ENCODE measurements at regions not wholly inside any gene's neighbourhood (a gene's known extent, or its start where the extent isn't known, plus 50 kb on each side); places are given as distances from the start of the nearest gene placed in this dataset.

- DNase-seq: no peak
- Mint-ChIP-seq H3K4me1 (ENCODE audit: low read depth) (no peaks in the 10 kb centered on the region), H3K9me3 (peaks cover 44% of the 10 kb centered on the region), H3K4me3 (no peak overlapping the region), H3K27me3 (ENCODE audit: insufficient read depth) (no peaks in the 10 kb centered on the region), H3K36me3 (ENCODE audit: low read depth) (no peaks in the 10 kb centered on the region), H3K27ac (no peak overlapping the region)
- TF ChIP-seq CTCF (IDR thresholded peaks at IDR 0.05): no peak
Measured at GRCh38 chr14:44405011-44405486, 102.0 kb downstream of the FSCB start.

- H3K4me1 Mint-ChIP-seq (ENCODE audit: low read depth): no peaks in the 10 kb centered on the region
- no peak overlapping the region for H3K4me3 Mint-ChIP-seq
- TF ChIP-seq CTCF (IDR thresholded peaks at IDR 0.05): no peak
- no peaks in the 10 kb centered on the region for H3K27me3 Mint-ChIP-seq (ENCODE audit: insufficient read depth)
- no peak for DNase-seq
- H3K9me3 Mint-ChIP-seq: peaks cover 44% of the 10 kb centered on the region
- no peaks in the 10 kb centered on the region for H3K36me3 Mint-ChIP-seq (ENCODE audit: low read depth)
- H3K27ac Mint-ChIP-seq: no peak overlapping the region
Measured at GRCh38 chr14:44404599-44404998, 102.5 kb downstream of the FSCB start.

GRCh38 chr14:44404036-44404435, 103.0 kb downstream of the FSCB start:
- Mint-ChIP-seq H3K4me1 (ENCODE audit: low read depth) (no peaks in the 10 kb centered on the region), H3K9me3 (peaks cover 44% of the 10 kb centered on the region), H3K27ac (no peak overlapping the region), H3K27me3 (ENCODE audit: insufficient read depth) (no peaks in the 10 kb centered on the region), H3K4me3 (no peak overlapping the region), H3K36me3 (ENCODE audit: low read depth) (no peaks in the 10 kb centered on the region)
- no peak for DNase-seq
- no peak for TF ChIP-seq CTCF (IDR thresholded peaks at IDR 0.05)

- DNase-seq: no peak
- Mint-ChIP-seq H3K27ac (no peak overlapping the region), H3K36me3 (ENCODE audit: low read depth) (no peaks in the 10 kb centered on the region), H3K27me3 (ENCODE audit: insufficient read depth) (no peaks in the 10 kb centered on the region), H3K9me3 (peaks cover 40% of the 10 kb centered on the region), H3K4me1 (ENCODE audit: low read depth) (no peaks in the 10 kb centered on the region), H3K4me3 (no peak overlapping the region)
- TF ChIP-seq CTCF (IDR thresholded peaks at IDR 0.05): no peak
Measured at GRCh38 chr14:44403193-44403592, 103.9 kb downstream of the FSCB start.

- H3K4me1 Mint-ChIP-seq (ENCODE audit: low read depth): no peaks in the 10 kb centered on the region
- H3K36me3 Mint-ChIP-seq (ENCODE audit: low read depth): no peaks in the 10 kb centered on the region
- no peak overlapping the region for H3K27ac Mint-ChIP-seq
- H3K9me3 Mint-ChIP-seq: peaks cover 37% of the 10 kb centered on the region
- H3K4me3 Mint-ChIP-seq: no peak overlapping the region
- no peak for TF ChIP-seq CTCF (IDR thresholded peaks at IDR 0.05)
- no peaks in the 10 kb centered on the region for H3K27me3 Mint-ChIP-seq (ENCODE audit: insufficient read depth)
- no peak for DNase-seq
Measured at GRCh38 chr14:44396226-44396625, 110.9 kb downstream of the FSCB start.

- no peaks in the 10 kb centered on the region for H3K36me3 Mint-ChIP-seq (ENCODE audit: low read depth)
- H3K27me3 Mint-ChIP-seq (ENCODE audit: insufficient read depth): no peaks in the 10 kb centered on the region
- DNase-seq: no peak
- H3K4me3 Mint-ChIP-seq: no peak overlapping the region
- no peaks in the 10 kb centered on the region for H3K4me1 Mint-ChIP-seq (ENCODE audit: low read depth)
- peaks cover 31% of the 10 kb centered on the region for H3K9me3 Mint-ChIP-seq
- H3K27ac Mint-ChIP-seq: no peak overlapping the region
- no peak for TF ChIP-seq CTCF (IDR thresholded peaks at IDR 0.05)
Measured at GRCh38 chr14:44392984-44393383, 114.1 kb downstream of the FSCB start.

Data from HFFc6 (cell line).